ENCODE measurements at regions not wholly inside any gene's neighbourhood (a gene's known extent, or its start where the extent isn't known, plus 50 kb on each side); places are given as distances from the start of the nearest gene placed in this dataset.

DNA sequence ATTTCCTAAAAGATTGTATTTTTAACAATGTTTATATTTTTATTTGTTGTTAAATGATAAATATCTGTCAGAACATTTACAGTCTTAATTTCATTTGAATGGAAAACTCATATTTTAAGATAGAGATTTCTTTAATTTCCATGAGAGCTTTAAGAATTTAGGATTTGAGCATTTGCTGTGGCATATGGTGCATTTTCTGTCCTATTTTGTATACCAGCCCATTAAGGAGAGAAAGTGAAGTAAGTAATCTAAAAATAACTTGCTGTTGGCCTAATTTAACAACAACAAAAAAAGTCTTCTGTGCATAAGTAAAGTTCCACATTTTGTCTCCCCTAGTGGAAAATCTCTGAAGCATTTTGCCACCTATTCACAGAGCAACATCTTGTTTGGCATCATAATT, 190.9 kb upstream of the PPP1R3A start:
- TF ChIP-seq, protein P1, sequence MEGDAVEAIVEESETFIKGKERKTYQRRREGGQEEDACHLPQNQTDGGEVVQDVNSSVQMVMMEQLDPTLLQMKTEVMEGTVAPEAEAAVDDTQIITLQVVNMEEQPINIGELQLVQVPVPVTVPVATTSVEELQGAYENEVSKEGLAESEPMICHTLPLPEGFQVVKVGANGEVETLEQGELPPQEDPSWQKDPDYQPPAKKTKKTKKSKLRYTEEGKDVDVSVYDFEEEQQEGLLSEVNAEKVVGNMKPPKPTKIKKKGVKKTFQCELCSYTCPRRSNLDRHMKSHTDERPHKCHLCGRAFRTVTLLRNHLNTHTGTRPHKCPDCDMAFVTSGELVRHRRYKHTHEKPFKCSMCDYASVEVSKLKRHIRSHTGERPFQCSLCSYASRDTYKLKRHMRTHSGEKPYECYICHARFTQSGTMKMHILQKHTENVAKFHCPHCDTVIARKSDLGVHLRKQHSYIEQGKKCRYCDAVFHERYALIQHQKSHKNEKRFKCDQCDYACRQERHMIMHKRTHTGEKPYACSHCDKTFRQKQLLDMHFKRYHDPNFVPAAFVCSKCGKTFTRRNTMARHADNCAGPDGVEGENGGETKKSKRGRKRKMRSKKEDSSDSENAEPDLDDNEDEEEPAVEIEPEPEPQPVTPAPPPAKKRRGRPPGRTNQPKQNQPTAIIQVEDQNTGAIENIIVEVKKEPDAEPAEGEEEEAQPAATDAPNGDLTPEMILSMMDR (conservative IDR thresholded peaks at IDR 0.05; ENCODE audit: low read depth, low read length) = no peak
- TF ChIP-seq EZH2 (IDR thresholded peaks at IDR 0.05; ENCODE audit: low read length, unreplicated experiment) (no peak), EZH2phosphoT487 (IDR thresholded peaks at IDR 0.05; ENCODE audit: borderline replicate concordance, low read length) (no peak)
